D721Med (cell line): ENCODE measurements at regions not wholly inside any gene's neighbourhood (a gene's known extent, or its start where the extent isn't known, plus 50 kb on each side); places are given as distances from the start of the nearest gene placed in this dataset.

ENCODE experiments used
- DNase-seq: peaks from one replicate; pipeline ENCODE4 v3.0.0; 2011; ENCODE audit warnings: low spot score; ENCODE audit not compliant: insufficient read length
- FAIRE-seq: peaks from 2 replicates; lab custom pipeline; 2011; peaks lifted over from hg19 to GRCh38; lab: Jason Lieb, UNC
- TF ChIP-seq, protein P1 (sequence below): IDR thresholded peaks from 2 replicates; pipeline ENCODE4 v1.5.1; 2012; ENCODE audit warnings: mild to moderate bottlenecking, control low read depth; ENCODE audit not compliant: insufficient read depth; ENCODE audit errors: missing control alignments

DNA sequence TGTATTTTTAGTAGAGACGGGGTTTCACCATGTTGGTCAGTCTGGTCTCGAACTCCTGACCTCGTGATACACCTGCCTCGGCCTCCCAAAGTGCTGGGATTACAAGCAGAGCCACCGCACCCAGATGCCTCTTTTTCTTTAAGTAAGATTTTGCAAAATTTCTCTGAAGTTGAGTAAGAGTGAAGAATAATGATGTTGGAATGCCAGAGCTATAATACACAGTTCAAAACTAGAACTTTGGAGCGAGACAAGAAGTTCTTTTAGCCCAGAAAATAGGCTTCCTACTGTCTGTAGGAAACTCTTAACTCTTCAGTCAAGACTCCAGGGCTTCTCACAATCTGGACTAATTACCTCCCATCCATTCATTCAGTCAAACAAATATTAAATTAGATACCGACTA, 51.4 kb downstream of the MARCHF4 start:
- DNase-seq (no peak), FAIRE-seq (no peak)

DNA sequence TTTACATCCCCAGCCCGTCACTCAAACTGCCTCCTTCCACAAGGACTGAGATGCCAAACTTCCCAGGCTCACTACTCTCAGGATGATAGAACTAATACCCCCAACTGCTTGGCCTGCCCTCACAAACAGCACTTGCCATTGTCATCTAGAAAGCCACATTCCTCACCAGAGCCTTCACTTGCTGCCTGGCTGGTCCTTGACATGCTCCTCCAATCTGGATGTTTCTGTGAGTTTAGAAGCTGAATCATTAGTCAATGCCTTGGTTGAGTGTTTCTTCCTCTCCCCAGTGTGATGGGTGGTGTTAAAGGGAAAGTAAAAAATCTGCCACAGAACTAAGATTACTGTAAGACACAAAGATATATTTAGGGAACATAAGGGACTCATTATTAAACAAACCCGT, 52.5 kb downstream of the MARCHF4 start:
- no peak for FAIRE-seq
- no peak for DNase-seq
- TF ChIP-seq, protein P1, sequence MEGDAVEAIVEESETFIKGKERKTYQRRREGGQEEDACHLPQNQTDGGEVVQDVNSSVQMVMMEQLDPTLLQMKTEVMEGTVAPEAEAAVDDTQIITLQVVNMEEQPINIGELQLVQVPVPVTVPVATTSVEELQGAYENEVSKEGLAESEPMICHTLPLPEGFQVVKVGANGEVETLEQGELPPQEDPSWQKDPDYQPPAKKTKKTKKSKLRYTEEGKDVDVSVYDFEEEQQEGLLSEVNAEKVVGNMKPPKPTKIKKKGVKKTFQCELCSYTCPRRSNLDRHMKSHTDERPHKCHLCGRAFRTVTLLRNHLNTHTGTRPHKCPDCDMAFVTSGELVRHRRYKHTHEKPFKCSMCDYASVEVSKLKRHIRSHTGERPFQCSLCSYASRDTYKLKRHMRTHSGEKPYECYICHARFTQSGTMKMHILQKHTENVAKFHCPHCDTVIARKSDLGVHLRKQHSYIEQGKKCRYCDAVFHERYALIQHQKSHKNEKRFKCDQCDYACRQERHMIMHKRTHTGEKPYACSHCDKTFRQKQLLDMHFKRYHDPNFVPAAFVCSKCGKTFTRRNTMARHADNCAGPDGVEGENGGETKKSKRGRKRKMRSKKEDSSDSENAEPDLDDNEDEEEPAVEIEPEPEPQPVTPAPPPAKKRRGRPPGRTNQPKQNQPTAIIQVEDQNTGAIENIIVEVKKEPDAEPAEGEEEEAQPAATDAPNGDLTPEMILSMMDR, result no peak

More for the DNA sequence above, 51.4 kb downstream of the MARCHF4 start:
- TF ChIP-seq, protein P1, result no peak

GRCh38 chr2:216318521-216318874, 53.8 kb downstream of the MARCHF4 start:
- no peak for FAIRE-seq
- DNase-seq, result no peak
- TF ChIP-seq, protein P1, result no peak

- TF ChIP-seq, protein P1, result no peak
- no peak for FAIRE-seq
- no peak for DNase-seq
These were observed 54.3 kb downstream of the MARCHF4 start for GRCh38 chr2:216317831-216318520.

DNA sequence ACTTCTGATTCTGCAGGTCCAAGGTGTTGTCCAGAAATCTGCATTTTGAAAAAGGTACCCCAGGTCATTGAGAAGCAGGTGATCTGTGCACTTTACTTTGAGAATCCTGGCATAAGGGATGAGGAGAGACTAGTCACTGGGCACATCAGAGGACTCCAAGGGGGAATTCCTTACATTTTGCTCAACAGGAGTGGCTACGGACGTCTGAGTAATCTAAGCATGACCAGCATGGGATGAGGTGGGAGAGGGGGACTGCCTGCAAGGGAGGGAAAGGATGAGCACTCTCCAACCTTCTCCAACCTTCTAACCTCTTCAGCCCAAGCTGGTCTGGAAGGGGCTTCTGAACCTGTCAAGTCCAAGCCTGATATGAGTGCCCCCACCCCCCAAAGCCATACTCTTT, 55.5 kb downstream of the MARCHF4 start:
- TF ChIP-seq, protein P1, result no peak
- no peak for DNase-seq
- no peak for FAIRE-seq

GRCh38 chr2:216315802-216316603, 56.3 kb downstream of the MARCHF4 start:
- DNase-seq (no peak), FAIRE-seq (no peak)
- TF ChIP-seq, protein P1, result no peak

DNA sequence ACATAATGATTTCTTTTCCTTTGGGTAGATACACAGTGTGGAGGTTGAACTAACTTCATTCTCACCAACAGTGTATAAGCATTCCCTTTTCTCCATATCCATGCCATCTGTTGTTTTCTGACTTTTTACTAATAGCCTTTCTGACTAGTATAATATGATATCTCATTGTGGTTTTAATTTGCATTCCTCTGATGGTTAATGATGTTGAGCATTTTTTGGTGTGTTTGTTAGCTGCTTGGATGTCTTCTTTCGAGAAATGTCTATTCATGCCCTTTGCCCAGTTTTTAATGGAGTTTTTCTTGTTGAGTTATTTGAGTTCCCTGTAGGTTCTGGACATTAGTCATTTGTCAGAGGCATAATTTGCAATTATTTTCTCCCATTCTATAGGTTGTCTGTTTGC, 59.8 kb downstream of the MARCHF4 start:
- no peak for FAIRE-seq
- no peak for DNase-seq
- TF ChIP-seq, protein P1, result no peak
